NCI-H2081 treated with DMSO at 0.1 percent for 48 hours (cell line): ENCODE measurements at regions not wholly inside any gene's neighbourhood (a gene's known extent, or its start where the extent isn't known, plus 50 kb on each side); places are given as distances from the start of the nearest gene placed in this dataset.

Source experiments
- DNase-seq: peaks from one replicate; lab custom pipeline; 2025; lab: John Stamatoyannopoulos, UW

- no peak for DNase-seq
Observed at GRCh38 chr6:164453835-164454234, 855.6 kb downstream of the C6orf118 start.

GRCh38 chr6:164442572-164442971 lies 866.8 kb downstream of the C6orf118 start:
- DNase-seq, result no peak

- no peak for DNase-seq
Observed at GRCh38 chr6:164439331-164439730, 870.1 kb downstream of the C6orf118 start.

- no peak for DNase-seq
Observed at GRCh38 chr6:164436976-164437375, 872.4 kb downstream of the C6orf118 start.

GRCh38 chr6:164427728-164428402 lies 881.5 kb downstream of the C6orf118 start:
- DNase-seq, result no peak

- no peak for DNase-seq
Observed at GRCh38 chr6:164424489-164424888, 884.9 kb downstream of the C6orf118 start.

- DNase-seq, result no peak
Observed at GRCh38 chr6:164419099-164419498, 890.3 kb downstream of the C6orf118 start.

GRCh38 chr6:164418262-164418588 lies 891.2 kb downstream of the C6orf118 start:
- no peak for DNase-seq

GRCh38 chr6:164417537-164418261 lies 891.7 kb downstream of the C6orf118 start:
- no peak for DNase-seq

GRCh38 chr6:164415832-164416563 lies 893.4 kb downstream of the C6orf118 start:
- no peak for DNase-seq

- DNase-seq, result no peak
Observed at GRCh38 chr6:164414695-164415094, 894.7 kb downstream of the C6orf118 start.

GRCh38 chr6:164412566-164412965 lies 896.8 kb downstream of the C6orf118 start:
- DNase-seq, result no peak

- no peak for DNase-seq
Observed at GRCh38 chr6:164410017-164410416, 899.4 kb downstream of the C6orf118 start.

- DNase-seq, result no peak
Observed at GRCh38 chr6:164409309-164410009, 899.9 kb downstream of the C6orf118 start.

- no peak for DNase-seq
Observed at GRCh38 chr6:164408868-164409267, 900.5 kb downstream of the C6orf118 start.

- DNase-seq, result no peak
Observed at GRCh38 chr6:164404812-164405488, 904.5 kb downstream of the C6orf118 start.

- no peak for DNase-seq
Observed at GRCh38 chr6:164401871-164402270, 907.5 kb downstream of the C6orf118 start.

GRCh38 chr6:164398647-164399046 lies 910.8 kb downstream of the C6orf118 start:
- no peak for DNase-seq

- DNase-seq, result no peak
Observed at GRCh38 chr6:164396071-164397047, 913.0 kb downstream of the C6orf118 start.

GRCh38 chr6:164379795-164380194 lies 929.6 kb downstream of the C6orf118 start:
- no peak for DNase-seq

GRCh38 chr6:164378330-164378729 lies 931.1 kb downstream of the C6orf118 start:
- no peak for DNase-seq
